ENCODE measurements at regions not wholly inside any gene's neighbourhood (a gene's known extent, or its start where the extent isn't known, plus 50 kb on each side); places are given as distances from the start of the nearest gene placed in this dataset.

GRCh38 chr7:68166525-68166924, 1169.9 kb downstream of the TYW1 start:
- ChIA-PET POLR2A (ENCODE audit: partially characterized antibody) (interaction anchor here (0.6 kb wide), 1 partner anchor 752 kb away, joined by 3 read pairs; no protein-coding TSS in a partner anchor), CTCF (ENCODE audit: partially characterized antibody) (interaction anchor here (0.7 to 0.9 kb wide), 2 partner anchors 10 to 358 kb away, joined by 3 read pairs; no protein-coding TSS in a partner anchor)
- H3K14ac ChIP-seq (ENCODE audit: insufficient read length) = no peak overlapping the region
- no peaks in the 10 kb centered on the region for H3K4me1 ChIP-seq (replicated peaks in 1 of 4; ENCODE audit: control insufficient read depth in 3 of 4, insufficient read depth in 4 of 4, low read length in 3 of 4)
- H2BK15ac ChIP-seq (ENCODE audit: low read length) = no peak overlapping the region
- no peak overlapping the region for H3K56ac ChIP-seq (replicated peaks; ENCODE audit: insufficient read length, low read depth, low read length)
- no peak overlapping the region for H3K9ac ChIP-seq (replicated peaks in 1 of 4; ENCODE audit: extremely low read depth in 1 of 4, low read depth in 3 of 4, low read length in 3 of 4)
- no peak overlapping the region for H2BK20ac ChIP-seq (ENCODE audit: low read length)
- H3K36me3 ChIP-seq (ENCODE audit: control insufficient read depth in 2 of 4, insufficient read depth in 4 of 4, low read length in 3 of 4) = no peaks in the 10 kb centered on the region
- TF ChIP-seq SIN3A (conservative IDR thresholded peaks at IDR 0.05 in 1 of 2, IDR thresholded peaks at IDR 0.05 in 1 of 2; ENCODE audit: low read depth in 1 of 2, low read length in 2 of 2) = no peak
- H4K8ac ChIP-seq (ENCODE audit: extremely low read depth, insufficient read depth, low read length) = no peak overlapping the region
- H4K91ac ChIP-seq (replicated peaks; ENCODE audit: insufficient read length, low read length) = no peak overlapping the region
- H3K27ac ChIP-seq (ENCODE audit: low read depth, low read length) = no peak overlapping the region
- no peak overlapping the region for H2AK5ac ChIP-seq (ENCODE audit: low read depth, low read length)
- no peak overlapping the region for H3K4ac ChIP-seq (replicated peaks; ENCODE audit: insufficient read length, low read depth, low read length)
- H3K79me2 ChIP-seq (ENCODE audit: control insufficient read depth in 1 of 2, insufficient read depth in 2 of 2, low read length in 2 of 2) = no peaks in the 10 kb centered on the region
- H3K4me2 ChIP-seq (ENCODE audit: insufficient read depth in 1 of 2, low read depth in 2 of 2, low read length in 2 of 2) = no peak overlapping the region
- no peaks in the 10 kb centered on the region for H3K23me2 ChIP-seq (ENCODE audit: low read depth, low read length)
- 44% methylated on average over 3 of the region's 3 CpGs; no CpG with 5 or more reads in 1 of the 2 experiments for WGBS, 2 experiments (ENCODE audit: extremely low coverage in 1 of 2, insufficient coverage in 1 of 2, insufficient read length in 1 of 2, insufficient replicate concordance in 2 of 2, low coverage in 1 of 2, low lambda C conversion rate in 2 of 2, missing lambda C conversion rate in 1 of 2)
- no peak overlapping the region for H2BK5ac ChIP-seq (ENCODE audit: low read depth, low read length)
- H4K5ac ChIP-seq (ENCODE audit: insufficient read length, low read depth, low read length) = no peak overlapping the region
- no peak overlapping the region for H2BK120ac ChIP-seq (replicated peaks; ENCODE audit: low read depth, low read length)
- no peaks in the 10 kb centered on the region for H3K9me3 ChIP-seq (ENCODE audit: insufficient read depth in 2 of 2, low read depth in 1 of 2, low read length in 1 of 2)
- H3K18ac ChIP-seq (ENCODE audit: extremely low read depth, low read length) = no peak overlapping the region
- H4K20me1 ChIP-seq (replicated peaks in 1 of 2; ENCODE audit: control insufficient read depth in 1 of 2, insufficient read depth in 2 of 2, low read length in 2 of 2) = no peaks in the 10 kb centered on the region
- no peak overlapping the region for H2AFZ ChIP-seq (ENCODE audit: low read length)
- no peak overlapping the region for H3K4me3 ChIP-seq (ENCODE audit: extremely low read depth in 1 of 4, insufficient read depth in 2 of 4, low read depth in 3 of 4, low read length in 4 of 4)
- no peak overlapping the region for H2BK12ac ChIP-seq (ENCODE audit: low read depth, low read length)
- H3K23ac ChIP-seq (ENCODE audit: insufficient read length) = no peak overlapping the region
- H3K79me1 ChIP-seq (ENCODE audit: low read depth, low read length) = no peaks in the 10 kb centered on the region
- DNase-seq (ENCODE audit: low read depth in 1 of 2, low spot score in 2 of 2) (no peak), FAIRE-seq (no peak)
- no peaks in the 10 kb centered on the region for H3K27me3 ChIP-seq (replicated peaks in 1 of 4; ENCODE audit: control insufficient read depth in 3 of 4, extremely low read depth in 1 of 4, insufficient read depth in 3 of 4, low read length in 3 of 4)

Data from H1 (cell line).